Tibial nerve (tissue), 4 donors: ENCODE measurements at regions not wholly inside any gene's neighbourhood (a gene's known extent, or its start where the extent isn't known, plus 50 kb on each side); places are given as distances from the start of the nearest gene placed in this dataset.

Experiments
- DNase-seq, 2 donors: peaks; one replicate each; pipeline ENCODE4 v3.0.0-alpha.2; 2019; ENCODE audit warnings: low spot score in 2 of 2
- H3K27ac ChIP-seq, 4 donors: fragments of 200-600 bp; sonication (generic) in 3 of 4; one replicate each; pipeline ENCODE4 v1.5.1; 2017 to 2019; ENCODE audit warnings: mild to moderate bottlenecking in 1 of 4
- H3K27me3 ChIP-seq, 2 donors: fragments of 200-600 bp; sonication (generic) in 1 of 2; one replicate each; pipeline versions ENCODE4 v1.5.1 to v1.6.0; 2017 to 2019
- H3K36me3 ChIP-seq, 3 donors: fragments of 200-600 bp; sonication (generic); one replicate each; pipeline ENCODE4 v1.5.1; 2018 to 2019
- H3K4me1 ChIP-seq, 4 donors: fragments of 200-600 bp; sonication (generic) in 3 of 4; one replicate each; pipeline ENCODE4 v1.5.1; 2017 to 2019
- H3K4me3 ChIP-seq, 4 donors: fragments of 200-600 bp; sonication (generic) in 3 of 4; one replicate each; pipeline ENCODE4 v1.5.1; 2017 to 2019; ENCODE audit warnings: mild to moderate bottlenecking in 1 of 4, moderate library complexity in 1 of 4
- H3K9me3 ChIP-seq, 4 donors: fragments of 200-600 bp; sonication (generic) in 3 of 4; one replicate each; pipeline ENCODE4 v1.5.1; 2017 to 2019
- CTCF ChIP-seq, 5 experiments: fragments of 200-600 bp in 3 of 5; fragments of 450-650 bp in 2 of 5; sonication (generic) in 3 of 5; IDR thresholded peaks; one replicate each; pipeline ENCODE4 v1.5.1; 2016 to 2019; ENCODE audit warnings: antibody characterized with exemption in 5 of 5, mild to moderate bottlenecking in 3 of 5, moderate library complexity in 2 of 5
- EP300 ChIP-seq, 2 donors: sonication (generic); formaldehyde crosslinking; IDR thresholded peaks; one replicate each; pipeline ENCODE4 v1.6.1; 2017; ENCODE audit warnings: antibody characterized with exemption in 2 of 2, mild to moderate bottlenecking in 1 of 2
- POLR2A ChIP-seq, 2 donors: fragments of 450-650 bp; IDR thresholded peaks; one replicate each; pipeline ENCODE4 v1.6.1; 2017; ENCODE audit warnings: antibody characterized with exemption in 2 of 2, mild to moderate bottlenecking in 2 of 2, moderate library complexity in 2 of 2
- WGBS, 2 donors: methylation state at CpG; one replicate each; pipeline ENCODE4 v1.1.5; 2018; 5-methylcytosine and 5-hydroxymethylcytosine counted together

GRCh38 chr10:27605318-27605717, 101.2 kb downstream of the RAB18 start:
- TF ChIP-seq EP300 (IDR thresholded peaks at IDR 0.05) (no peak), POLR2A (IDR thresholded peaks at IDR 0.05) (no peak), CTCF (IDR thresholded peaks at IDR 0.05) (no peak)
- H3K27me3 ChIP-seq = no peaks in the 10 kb centered on the region
- DNase-seq = no peak
- 49 to 55% methylated on average over 4 of the region's 4 CpGs for WGBS, 2 donors
- H3K27ac ChIP-seq = no peak overlapping the region
- peaks cover 0 to 5% (median 0%) of the 10 kb centered on the region in 4 donors for H3K4me1 ChIP-seq
- H3K4me3 ChIP-seq = no peak overlapping the region
- no peaks in the 10 kb centered on the region for H3K36me3 ChIP-seq
- H3K9me3 ChIP-seq = no peaks in the 10 kb centered on the region

DNA sequence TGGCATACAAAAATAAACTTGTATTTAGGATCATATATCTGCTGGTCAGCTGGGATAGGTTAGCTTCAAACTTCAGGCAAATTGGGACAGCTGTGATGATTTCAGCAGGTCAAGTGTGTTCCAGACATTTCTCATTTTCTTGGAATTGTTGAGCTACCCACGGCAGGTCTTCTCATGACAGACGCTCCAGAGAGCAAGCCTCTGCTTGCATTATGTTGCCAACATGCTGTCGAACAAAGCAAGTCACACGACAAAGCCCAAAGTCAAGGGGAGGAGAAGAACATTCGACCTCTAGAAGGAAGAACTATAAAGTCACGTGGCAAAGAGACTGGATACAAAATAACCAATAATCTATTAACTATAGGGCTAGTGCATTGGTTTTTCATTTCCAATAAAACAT, 103.5 kb downstream of the RAB18 start:
- TF ChIP-seq EP300 (IDR thresholded peaks at IDR 0.05) (no peak), POLR2A (IDR thresholded peaks at IDR 0.05) (no peak), CTCF (IDR thresholded peaks at IDR 0.05) (no peak)
- Histone ChIP-seq H3K36me3 (no peaks in the 10 kb centered on the region), H3K4me3 (no peak overlapping the region), H3K4me1 (peaks cover 0 to 19% (median 2%) of the 10 kb centered on the region in 4 donors), H3K27ac (no peak overlapping the region), H3K27me3 (no peaks in the 10 kb centered on the region), H3K9me3 (no peaks in the 10 kb centered on the region)
- DNase-seq = no peak
- WGBS, 2 donors = 65 to 70% methylated on average over 6 of the region's 6 CpGs

DNA sequence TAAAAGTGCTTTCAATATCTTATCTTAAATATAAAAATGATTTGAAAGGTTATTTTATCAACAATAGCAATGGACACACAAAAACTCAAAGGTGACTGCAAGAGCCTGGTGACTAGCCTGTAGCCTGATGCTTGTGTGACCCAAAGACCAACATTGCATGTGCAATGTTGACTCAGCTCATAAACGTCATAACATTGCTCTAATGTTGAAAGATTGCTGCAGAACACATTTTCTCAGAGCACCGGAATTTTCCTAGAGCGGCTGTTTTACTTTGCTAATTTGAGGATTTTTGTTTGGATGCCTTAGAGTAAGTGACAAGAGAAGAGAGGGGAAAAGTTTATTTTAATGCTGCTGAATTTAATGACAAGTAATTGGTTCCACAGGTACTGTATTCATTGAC, 107.1 kb downstream of the RAB18 start:
- 46 to 47% methylated on average over 3 of the region's 3 CpGs for WGBS, 2 donors
- no peaks in the 10 kb centered on the region for H3K9me3 ChIP-seq
- H3K36me3 ChIP-seq = no peaks in the 10 kb centered on the region
- H3K4me3 ChIP-seq = no peak overlapping the region
- TF ChIP-seq CTCF (IDR thresholded peaks at IDR 0.05) = no peak
- TF ChIP-seq EP300 (IDR thresholded peaks at IDR 0.05) = no peak
- TF ChIP-seq POLR2A (IDR thresholded peaks at IDR 0.05) = no peak
- H3K4me1 ChIP-seq = peaks cover 0 to 16% (median 3%) of the 10 kb centered on the region in 4 donors
- H3K27me3 ChIP-seq = no peaks in the 10 kb centered on the region
- H3K27ac ChIP-seq = no peak overlapping the region
- DNase-seq = no peak

DNA sequence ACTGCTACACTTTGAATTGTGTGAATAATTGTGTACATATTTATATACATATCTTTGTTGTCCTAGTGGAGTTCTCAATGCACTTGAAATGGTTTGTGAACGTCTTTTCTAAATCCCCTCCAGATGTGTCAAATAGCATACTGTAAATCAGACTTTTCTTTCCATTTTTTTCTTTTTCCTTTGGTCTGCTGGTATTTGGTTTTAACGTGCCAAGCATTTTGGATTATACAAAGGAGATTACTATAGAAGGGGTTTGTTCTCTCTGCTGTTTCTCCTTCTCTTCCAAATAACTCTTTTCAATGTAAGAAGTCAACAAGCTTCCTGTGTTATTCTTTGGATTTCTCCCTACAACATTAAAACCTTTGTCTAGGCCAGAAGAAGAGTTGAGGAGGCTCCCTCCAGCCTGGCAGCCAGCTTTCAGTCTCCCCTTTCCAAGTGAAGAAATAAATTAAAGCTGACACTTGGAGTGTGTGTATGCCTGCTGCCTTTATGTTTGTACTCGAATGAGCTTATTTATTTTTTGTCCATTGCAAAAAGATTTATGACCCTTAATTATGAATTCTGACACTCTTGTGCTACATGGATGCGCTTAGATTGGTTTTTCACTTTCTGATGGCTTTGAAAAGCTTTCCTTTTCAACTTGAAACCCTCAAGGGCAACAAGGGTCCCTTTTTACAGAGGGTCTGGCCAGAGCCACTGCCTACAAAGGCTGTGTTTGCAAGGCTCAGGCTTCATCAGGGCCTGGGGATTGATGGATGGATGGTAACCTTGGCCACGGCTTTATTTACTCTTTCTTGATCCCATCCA, 107.8 kb downstream of the RAB18 start:
- peaks cover 0 to 16% (median 3%) of the 10 kb centered on the region in 4 donors for H3K4me1 ChIP-seq

More for the DNA sequence above, 107.8 kb downstream of the RAB18 start:
- no peaks in the 10 kb centered on the region for H3K27me3 ChIP-seq
- WGBS, 2 donors = 36% methylated on average over 5 of the region's 5 CpGs
- no peaks in the 10 kb centered on the region for H3K9me3 ChIP-seq
- H3K4me3 ChIP-seq = no peak overlapping the region
- H3K36me3 ChIP-seq = no peaks in the 10 kb centered on the region
- TF ChIP-seq EP300 (IDR thresholded peaks at IDR 0.05) (no peak), CTCF (IDR thresholded peaks at IDR 0.05) (no peak), POLR2A (IDR thresholded peaks at IDR 0.05) (no peak)
- DNase-seq = no peak
- peak overlapping the region in 1 of 4 donors; percentile 33 for H3K27ac ChIP-seq
